ENCODE measurements at regions not wholly inside any gene's neighbourhood (a gene's known extent, or its start where the extent isn't known, plus 50 kb on each side); places are given as distances from the start of the nearest gene placed in this dataset.

GRCh38 chr13:109883181-109884180 is 97.1 kb upstream of the IRS2 start:
- TF ChIP-seq CTCF (IDR thresholded peaks at IDR 0.05): no peak
- TF ChIP-seq REST (IDR thresholded peaks at IDR 0.05; ENCODE audit: insufficient read depth in 1 of 2, low read depth in 2 of 2, low read length in 1 of 2): no peak
